HCT116 (cell line): ENCODE measurements at regions not wholly inside any gene's neighbourhood (a gene's known extent, or its start where the extent isn't known, plus 50 kb on each side); places are given as distances from the start of the nearest gene placed in this dataset.

Experiments
- ATAC-seq: fragments of 200-7000 bp; cut with Tn5 transposase; 2 replicates; pipeline ENCODE4 v1.9.1; 2020; ENCODE audit warnings: mild to moderate bottlenecking, moderate library complexity
- BruUV-seq: library from RNA; stranded (reverse); fragments of 400-500 nt; replicated peaks from 2 replicates; lab custom pipeline; 2021; lab: Mats Ljungman, UMichigan
- CTCF ChIA-PET: fragments of 300-600 bp; sonication (Branson Sonifier 250); formaldehyde crosslinking; loops from one replicate; lab custom pipeline; 2021; ENCODE audit warnings: antibody characterized with exemption; lab: Charles Lee
- POLR2A ChIA-PET: fragments of 300-600, 350-600 bp; sonication (Branson Sonifier 250); formaldehyde crosslinking; loops from one replicate; lab custom pipeline; 2021; ENCODE audit warnings: antibody characterized with exemption; lab: Charles Lee
- RAD21 ChIA-PET, 2 experiments: fragments of 300-600 bp; sonication (Branson Sonifier 250); formaldehyde crosslinking; loops; one replicate each; lab custom pipeline; 2023; ENCODE audit warnings: low total read pairs in 2 of 2; ENCODE audit not compliant: uncharacterized antibody in 2 of 2, unreplicated experiment in 2 of 2, low non-redundant PET in 1 of 2; lab: Charles Lee
- DNase-seq: peaks from one replicate; pipeline ENCODE4 v3.0.0-alpha.2; 2010; ENCODE audit warnings: low read depth, low spot score
- H2AFZ ChIP-seq: fragments of 200-600 bp; shearing (Covaris generic), sonication (generic); 2 replicates; pipeline ENCODE4 v1.6.1; 2017; ENCODE audit warnings: low read depth, mixed run types, mixed read lengths, antibody characterized with exemption, low read length; ENCODE audit not compliant: poor library complexity, severe bottlenecking
- H3K27ac ChIP-seq: 2 replicates; pipeline ENCODE4 v1.5.1; 2012; ENCODE audit warnings: low read depth, low read length
- H3K27me3 ChIP-seq: fragments of 200-600 bp; sonication (generic); 2 replicates; pipeline ENCODE4 v1.6.1; 2016; ENCODE audit warnings: mixed run types, low read length, mixed read lengths; ENCODE audit not compliant: insufficient read depth
- H3K36me3 ChIP-seq, 2 experiments: fragments of 200-500 bp in 1 of 2; fragments of 200-600 bp in 1 of 2; sonication (Bioruptor generic) in 1 of 2; sonication (generic) in 1 of 2; 2 replicates each; pipeline versions ENCODE4 v1.5.1 to v1.6.1; 2014 to 2016; ENCODE audit warnings: low read length in 2 of 2, inconsistent platforms in 1 of 2, mixed read lengths in 1 of 2, mixed run types in 1 of 2; ENCODE audit not compliant: insufficient read depth in 2 of 2, control insufficient read depth in 1 of 2
- H3K4me1 ChIP-seq, 2 experiments: fragments of 200-600 bp in 1 of 2; sonication (generic) in 1 of 2; 2 replicates each; pipeline versions ENCODE4 v1.5.1 to v1.6.1; 2012 to 2017; ENCODE audit warnings: low read length in 2 of 2, inconsistent platforms in 1 of 2, mild to moderate bottlenecking in 1 of 2, mixed read lengths in 1 of 2, mixed run types in 1 of 2, moderate library complexity in 1 of 2; ENCODE audit not compliant: insufficient read depth in 2 of 2, control insufficient read depth in 1 of 2
- H3K4me2 ChIP-seq: fragments of 200-600 bp; sonication (generic); 2 replicates; pipeline ENCODE4 v1.6.1; 2017; ENCODE audit warnings: mixed run types, low read length, mixed read lengths
- H3K4me3 ChIP-seq, 2 experiments: fragments of 200-600 bp in 1 of 2; sonication (generic) in 1 of 2; replicated peaks in 1 of 2; 2 replicates each; pipeline ENCODE4 v1.5.1; 2011 to 2016; ENCODE audit warnings: low read length in 2 of 2, control low read depth in 1 of 2, low read depth in 1 of 2, mild to moderate bottlenecking in 1 of 2, mixed read lengths in 1 of 2, mixed run types in 1 of 2
- H3K79me2 ChIP-seq: fragments of 200-600 bp; sonication (generic); 2 replicates; pipeline ENCODE4 v1.6.1; 2017; ENCODE audit warnings: mild to moderate bottlenecking, mixed run types, low read length, moderate library complexity, mixed read lengths; ENCODE audit not compliant: insufficient read depth
- H3K9ac ChIP-seq: fragments of 200-600 bp; sonication (generic); 2 replicates; pipeline ENCODE4 v1.6.1; 2016; ENCODE audit warnings: low read length, mixed read lengths
- H3K9me2 ChIP-seq: fragments of 200-600 bp; sonication (generic), shearing (Covaris generic); 2 replicates; pipeline ENCODE4 v1.6.1; 2017; ENCODE audit warnings: mixed run types, mild to moderate bottlenecking, moderate library complexity; ENCODE audit not compliant: insufficient read depth
- H3K9me3 ChIP-seq, 2 experiments: fragments of 200-500 bp in 1 of 2; fragments of 200-600 bp in 1 of 2; sonication (Bioruptor generic) in 1 of 2; sonication (generic) in 1 of 2; 2 replicates each; pipeline ENCODE4 v1.6.1; 2014 to 2017; ENCODE audit warnings: low read length in 2 of 2, mixed read lengths in 2 of 2, inconsistent platforms in 1 of 2, low read depth in 1 of 2, mild to moderate bottlenecking in 1 of 2, mixed run types in 1 of 2, moderate library complexity in 1 of 2; ENCODE audit not compliant: control insufficient read depth in 1 of 2, insufficient read depth in 1 of 2
- H4K20me1 ChIP-seq: fragments of 200-600 bp; sonication (generic), shearing (Covaris generic); 2 replicates; pipeline ENCODE4 v1.6.1; 2017; ENCODE audit warnings: mixed run types, mild to moderate bottlenecking, moderate library complexity; ENCODE audit not compliant: insufficient read depth
- CBX3 ChIP-seq: IDR thresholded peaks from 2 replicates; pipeline ENCODE4 v1.6.1; 2012; ENCODE audit warnings: low read depth
- EGR1 ChIP-seq: IDR thresholded peaks from 2 replicates; pipeline ENCODE4 v1.6.1; 2012; ENCODE audit warnings: low read depth
- ELF1 ChIP-seq: IDR thresholded peaks from 2 replicates; pipeline ENCODE4 v1.6.1; 2012; ENCODE audit warnings: low read depth, borderline replicate concordance
- EZH2 ChIP-seq: fragments of 200-600 bp; sonication (generic); IDR thresholded peaks from 2 replicates; pipeline ENCODE4 v1.6.1; 2017; ENCODE audit warnings: antibody characterized with exemption, mixed run types
- EZH2phosphoT487 ChIP-seq: fragments of 200-600 bp; IDR thresholded peaks from 2 replicates; pipeline ENCODE4 v1.6.1; 2018; ENCODE audit warnings: antibody characterized with exemption, borderline replicate concordance
- FOSL1 ChIP-seq: IDR thresholded peaks from 2 replicates; pipeline ENCODE4 v1.6.1; 2012; ENCODE audit warnings: low read depth
- JUND ChIP-seq: IDR thresholded peaks from 2 replicates; pipeline ENCODE4 v1.6.1; 2012
- MAX ChIP-seq: IDR thresholded peaks from 2 replicates; pipeline ENCODE4 v1.6.1; 2012
- POLR2A ChIP-seq: IDR thresholded peaks from 2 replicates; pipeline ENCODE4 v1.7.0; 2011; ENCODE audit warnings: borderline replicate concordance; ENCODE audit not compliant: insufficient read depth, insufficient read length; ENCODE audit errors: extremely low read depth
- RAD21 ChIP-seq: IDR thresholded peaks from 2 replicates; pipeline ENCODE4 v1.6.1; 2012; ENCODE audit warnings: low read depth, mild to moderate bottlenecking
- REST ChIP-seq: IDR thresholded peaks from 2 replicates; pipeline ENCODE4 v1.6.1; 2012; ENCODE audit warnings: low read depth
- SIN3A ChIP-seq: IDR thresholded peaks from 2 replicates; pipeline ENCODE4 v1.6.1; 2012; ENCODE audit warnings: low read depth
- TCF7L2 ChIP-seq: IDR thresholded peaks from 2 replicates; pipeline ENCODE4 v1.7.0; 2011; ENCODE audit warnings: borderline replicate concordance, inconsistent platforms; ENCODE audit not compliant: insufficient read depth, insufficient read length; ENCODE audit errors: extremely low read depth
- YY1 ChIP-seq: IDR thresholded peaks from 2 replicates; pipeline ENCODE4 v1.6.1; 2011; ENCODE audit warnings: low read length, low read depth, moderate library complexity, mild to moderate bottlenecking; ENCODE audit not compliant: insufficient replicate concordance; ENCODE audit errors: extremely low read depth
- ZBTB33 ChIP-seq: IDR thresholded peaks from 2 replicates; pipeline ENCODE4 v1.6.1; 2011; ENCODE audit warnings: mild to moderate bottlenecking, low read length, moderate library complexity; ENCODE audit not compliant: insufficient replicate concordance; ENCODE audit errors: extremely low read depth
- ZFX ChIP-seq: fragments of 450-650 bp; IDR thresholded peaks from 2 replicates; pipeline ENCODE4 v1.6.1; 2017
- intact Hi-C: fragments of 100-400 bp; cut with micrococcal nuclease; formaldehyde crosslinking; loops from 2 replicates; pipeline ENCODE4 v1.10.0; 2022

GRCh38 chr5:136701191-136701590 is 335.8 kb upstream of the TRPC7 start:
- intact Hi-C loops = no loop called here
- H3K27me3 ChIP-seq = peaks cover 24% of the 10 kb centered on the region
- DNase-seq = no peak
- POLR2A ChIA-PET = no interaction called here
- no peaks in the 10 kb centered on the region for H3K9me3 ChIP-seq
- H4K20me1 ChIP-seq = no peaks in the 10 kb centered on the region
- no peaks in the 10 kb centered on the region for H3K79me2 ChIP-seq
- TF ChIP-seq ELF1 = no peak
- TF ChIP-seq MAX = no peak
- no peak for TF ChIP-seq EGR1
- TF ChIP-seq SIN3A = no peak
- TF ChIP-seq POLR2A = no peak
- TF ChIP-seq REST = no peak
- TF ChIP-seq TCF7L2 = no peak
- no peak overlapping the region for H2AFZ ChIP-seq
- H3K36me3 ChIP-seq = no peaks in the 10 kb centered on the region
- H3K9me2 ChIP-seq = no peaks in the 10 kb centered on the region
- H3K4me1 ChIP-seq = no peaks in the 10 kb centered on the region
- H3K9ac ChIP-seq = no peak overlapping the region
- RAD21 ChIA-PET = no interaction called here
- ATAC-seq = no peak
- no peak overlapping the region for H3K4me3 ChIP-seq
- CTCF ChIA-PET = no interaction called here
- H3K27ac ChIP-seq = no peak overlapping the region
- no TSS peak for BruUV-seq
- H3K4me2 ChIP-seq = no peak overlapping the region

- no peaks in the 10 kb centered on the region for H3K4me1 ChIP-seq
- no TSS peak for BruUV-seq
- CTCF ChIA-PET = no interaction called here
- H2AFZ ChIP-seq = no peak overlapping the region
- peaks cover 24% of the 10 kb centered on the region for H3K27me3 ChIP-seq
- no peaks in the 10 kb centered on the region for H4K20me1 ChIP-seq
- H3K36me3 ChIP-seq = no peaks in the 10 kb centered on the region
- ATAC-seq (no peak), DNase-seq (no peak)
- H3K27ac ChIP-seq = no peak overlapping the region
- H3K79me2 ChIP-seq = no peaks in the 10 kb centered on the region
- no peaks in the 10 kb centered on the region for H3K9me3 ChIP-seq
- no peaks in the 10 kb centered on the region for H3K9me2 ChIP-seq
- no peak overlapping the region for H3K9ac ChIP-seq
- RAD21 ChIA-PET = no interaction called here
- POLR2A ChIA-PET = no interaction called here
- H3K4me3 ChIP-seq = no peak overlapping the region
- no peak overlapping the region for H3K4me2 ChIP-seq
- intact Hi-C loops = no loop called here
- TF ChIP-seq YY1 (no peak), JUND (no peak), CBX3 (no peak), FOSL1 (no peak), EZH2 (no peak), ZBTB33 (no peak), RAD21 (no peak), TCF7L2 (no peak), EGR1 (no peak), ZFX (no peak), MAX (no peak), EZH2phosphoT487 (no peak)
These were observed 334.3 kb upstream of the TRPC7 start for GRCh38 chr5:136699651-136700050.
